Activated CD4-positive, alpha-beta T cell treated with anti-CD3 and anti-CD28 coated beads for 1 hour (primary cell): ENCODE measurements at regions not wholly inside any gene's neighbourhood (a gene's known extent, or its start where the extent isn't known, plus 50 kb on each side); places are given as distances from the start of the nearest gene placed in this dataset.
"Not testable (repeated sequence)": the region's sequence is repeated elsewhere in the genome, so short reads cannot be mapped to it uniquely, and the experiment has no call there.

Experiments used
- DNase-seq: peaks from one replicate; pipeline ENCODE4 v3.0.0-alpha.2; 2020

- no peak for DNase-seq
Measured at GRCh38 chr5:42989190-42989589, 50.9 kb downstream of the ANXA2R start.

- DNase-seq: no peak
Measured at GRCh38 chr5:42988568-42988967, 51.6 kb downstream of the ANXA2R start.

GRCh38 chr5:42985129-42986037, 54.7 kb downstream of the ANXA2R start:
- no peak for DNase-seq

- DNase-seq: no peak
Measured at GRCh38 chr5:42984307-42984706, 55.8 kb downstream of the ANXA2R start.

- DNase-seq: no peak
Measured at GRCh38 chr5:42982107-42982622, 58.0 kb downstream of the ANXA2R start.

- DNase-seq: not testable (repeated sequence)
Measured at GRCh38 chr5:42981417-42982106, 58.6 kb downstream of the ANXA2R start.

- DNase-seq: not testable (repeated sequence)
Measured at GRCh38 chr5:42981015-42981414, 59.1 kb downstream of the ANXA2R start.

- not testable (repeated sequence) for DNase-seq
Measured at GRCh38 chr5:42980391-42980790, 59.7 kb downstream of the ANXA2R start.

GRCh38 chr5:42979242-42979641, 60.9 kb downstream of the ANXA2R start:
- DNase-seq: not testable (repeated sequence)

- no peak for DNase-seq
Measured at GRCh38 chr5:42974536-42974935, 65.6 kb downstream of the ANXA2R start.

GRCh38 chr5:42970636-42971559, 69.2 kb downstream of the ANXA2R start:
- no peak for DNase-seq

- DNase-seq: no peak
Measured at GRCh38 chr5:42965934-42966333, 74.2 kb downstream of the ANXA2R start.

- DNase-seq: no peak
Measured at GRCh38 chr5:42963412-42963811, 76.7 kb downstream of the ANXA2R start.

GRCh38 chr5:42962124-42962523, 78.0 kb downstream of the ANXA2R start:
- no peak for DNase-seq

- no peak for DNase-seq
Measured at GRCh38 chr5:42960506-42960905, 79.6 kb downstream of the ANXA2R start.

- DNase-seq: no peak
Measured at GRCh38 chr5:42956551-42956950, 83.6 kb downstream of the ANXA2R start.

- DNase-seq: no peak
Measured at GRCh38 chr5:42953041-42953440, 87.1 kb downstream of the ANXA2R start.

GRCh38 chr5:42952578-42952974, 87.5 kb downstream of the ANXA2R start:
- no peak for DNase-seq

GRCh38 chr5:42951293-42951840, 88.8 kb downstream of the ANXA2R start:
- DNase-seq: peak; percentile 58

- DNase-seq: peak; percentile 59
Measured at GRCh38 chr5:42950456-42951292, 89.4 kb downstream of the ANXA2R start.

GRCh38 chr5:42950116-42950455, 90.0 kb downstream of the ANXA2R start:
- no peak for DNase-seq
